Activated CD4-positive, alpha-beta T cell treated with anti-CD3 and anti-CD28 coated beads, Interleukin-2, Interleukin-4, amounts not matched to agents 100 ng/mL and 50 ng/mL, durations not matched to agents 16 hours and 8 hours (primary cell): ENCODE measurements at regions not wholly inside any gene's neighbourhood (a gene's known extent, or its start where the extent isn't known, plus 50 kb on each side); places are given as distances from the start of the nearest gene placed in this dataset.
"Not testable (repeated sequence)": the region's sequence is repeated elsewhere in the genome, so short reads cannot be mapped to it uniquely, and the experiment has no call there.

Source experiments
- DNase-seq: peaks from one replicate; pipeline ENCODE4 v3.0.0-alpha.2; 2020; ENCODE audit warnings: low spot score

- DNase-seq: no peak
Observed at GRCh38 chr6:67219346-67219745, 1415.7 kb upstream of the ADGRB3 start.

GRCh38 chr6:67212584-67212983 is 1422.5 kb upstream of the ADGRB3 start:
- DNase-seq: no peak

GRCh38 chr6:67210450-67210849 is 1424.6 kb upstream of the ADGRB3 start:
- no peak for DNase-seq

GRCh38 chr6:67201563-67201962 is 1433.5 kb upstream of the ADGRB3 start:
- no peak for DNase-seq

GRCh38 chr6:67200626-67201403 is 1434.3 kb upstream of the ADGRB3 start:
- DNase-seq: no peak

GRCh38 chr6:67199425-67199824 is 1435.7 kb upstream of the ADGRB3 start:
- DNase-seq: no peak

GRCh38 chr6:67190733-67191132 is 1444.3 kb upstream of the ADGRB3 start:
- no peak for DNase-seq

- DNase-seq: no peak
Observed at GRCh38 chr6:67184405-67184804, 1450.7 kb upstream of the ADGRB3 start.

GRCh38 chr6:67175101-67175500 is 1460.0 kb upstream of the ADGRB3 start:
- DNase-seq: no peak

- no peak for DNase-seq
Observed at GRCh38 chr6:67165606-67166005, 1458.6 kb upstream of the EYS start.

GRCh38 chr6:67160820-67161219 is 1453.8 kb upstream of the EYS start:
- no peak for DNase-seq

- no peak for DNase-seq
Observed at GRCh38 chr6:67141005-67141404, 1434.0 kb upstream of the EYS start.

- DNase-seq: no peak
Observed at GRCh38 chr6:67133973-67134372, 1426.9 kb upstream of the EYS start.

- no peak for DNase-seq
Observed at GRCh38 chr6:67131827-67132226, 1424.8 kb upstream of the EYS start.

- no peak for DNase-seq
Observed at GRCh38 chr6:67129780-67130179, 1422.8 kb upstream of the EYS start.

GRCh38 chr6:67127041-67127440 is 1420.0 kb upstream of the EYS start:
- no peak for DNase-seq

GRCh38 chr6:67121115-67121514 is 1414.1 kb upstream of the EYS start:
- no peak for DNase-seq

- DNase-seq: no peak
Observed at GRCh38 chr6:67112120-67112519, 1405.1 kb upstream of the EYS start.

GRCh38 chr6:67102743-67103142 is 1395.7 kb upstream of the EYS start:
- no peak for DNase-seq

- not testable (repeated sequence) for DNase-seq
Observed at GRCh38 chr6:67095618-67096226, 1388.7 kb upstream of the EYS start.

GRCh38 chr6:67094431-67094946 is 1387.5 kb upstream of the EYS start:
- DNase-seq: no peak

- no peak for DNase-seq
Observed at GRCh38 chr6:67073938-67074337, 1366.9 kb upstream of the EYS start.

GRCh38 chr6:67068781-67069180 is 1361.8 kb upstream of the EYS start:
- DNase-seq: no peak

- no peak for DNase-seq
Observed at GRCh38 chr6:67064323-67064722, 1357.3 kb upstream of the EYS start.
